AG04450 (cell line): ENCODE measurements at regions not wholly inside any gene's neighbourhood (a gene's known extent, or its start where the extent isn't known, plus 50 kb on each side); places are given as distances from the start of the nearest gene placed in this dataset.

ENCODE experiments used
- CTCF ChIA-PET: fragments of 300-600, 350-600 bp; formaldehyde crosslinking; extraction: SDS; loops from one replicate; lab custom pipeline; 2022; ENCODE audit warnings: antibody characterized with exemption, inconsistent platforms; lab: Charles Lee
- POLR2A ChIA-PET: fragments of 350-600 bp; formaldehyde crosslinking; extraction: SDS; loops from one replicate; lab custom pipeline; 2021; ENCODE audit warnings: antibody characterized with exemption, inconsistent platforms; lab: Yijun Ruan, JAX
- DNase-seq: peaks from one replicate; pipeline ENCODE4 v3.0.0-alpha.2; 2011; ENCODE audit warnings: low read depth, low spot score
- H3K27ac ChIP-seq: one replicate; pipeline ENCODE4 v1.5.1; 2012; ENCODE audit warnings: low read depth, low read length, control low read depth
- H3K27me3 ChIP-seq: one replicate; pipeline ENCODE4 v1.6.0; 2012; ENCODE audit warnings: low read length; ENCODE audit not compliant: control insufficient read depth, insufficient read depth
- H3K4me3 ChIP-seq: 2 replicates; pipeline ENCODE4 v1.5.1; 2011; ENCODE audit warnings: mild to moderate bottlenecking, low read depth, low read length, control low read depth
- H3K9me3 ChIP-seq: 2 replicates; pipeline ENCODE4 v1.5.1; 2012; ENCODE audit warnings: low read length; ENCODE audit not compliant: control insufficient read depth, insufficient read depth
- TF ChIP-seq, protein P1 (sequence below): IDR thresholded peaks from 2 replicates; pipeline ENCODE4 v1.5.1; 2011; ENCODE audit warnings: low read depth, low read length, control low read depth, inconsistent platforms

DNA sequence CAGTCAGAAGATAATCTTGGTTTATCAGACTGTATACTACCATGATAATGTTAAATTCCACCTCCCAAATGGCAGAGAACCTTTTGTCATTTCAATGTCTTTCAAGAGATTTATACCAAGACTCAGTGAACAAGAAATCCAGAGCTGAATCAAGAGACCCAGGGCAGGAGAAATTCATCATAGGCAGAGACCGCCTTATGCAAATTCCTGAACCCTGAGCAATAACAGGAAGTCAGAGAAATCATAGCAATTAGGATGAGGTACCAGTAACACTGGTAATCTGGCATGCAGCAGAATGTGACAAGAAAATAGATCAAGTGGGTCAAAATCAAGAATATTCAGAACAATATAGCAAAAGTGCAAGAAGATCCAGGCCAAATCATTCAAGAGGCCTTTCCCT, 412.4 kb upstream of the LRATD1 start:
- Histone ChIP-seq H3K27me3 (no peaks in the 10 kb centered on the region), H3K27ac (no peak overlapping the region), H3K4me3 (no peak overlapping the region), H3K9me3 (no peaks in the 10 kb centered on the region)
- ChIA-PET CTCF (no interaction called here), POLR2A (no interaction called here)
- DNase-seq: no peak
- TF ChIP-seq, protein P1, sequence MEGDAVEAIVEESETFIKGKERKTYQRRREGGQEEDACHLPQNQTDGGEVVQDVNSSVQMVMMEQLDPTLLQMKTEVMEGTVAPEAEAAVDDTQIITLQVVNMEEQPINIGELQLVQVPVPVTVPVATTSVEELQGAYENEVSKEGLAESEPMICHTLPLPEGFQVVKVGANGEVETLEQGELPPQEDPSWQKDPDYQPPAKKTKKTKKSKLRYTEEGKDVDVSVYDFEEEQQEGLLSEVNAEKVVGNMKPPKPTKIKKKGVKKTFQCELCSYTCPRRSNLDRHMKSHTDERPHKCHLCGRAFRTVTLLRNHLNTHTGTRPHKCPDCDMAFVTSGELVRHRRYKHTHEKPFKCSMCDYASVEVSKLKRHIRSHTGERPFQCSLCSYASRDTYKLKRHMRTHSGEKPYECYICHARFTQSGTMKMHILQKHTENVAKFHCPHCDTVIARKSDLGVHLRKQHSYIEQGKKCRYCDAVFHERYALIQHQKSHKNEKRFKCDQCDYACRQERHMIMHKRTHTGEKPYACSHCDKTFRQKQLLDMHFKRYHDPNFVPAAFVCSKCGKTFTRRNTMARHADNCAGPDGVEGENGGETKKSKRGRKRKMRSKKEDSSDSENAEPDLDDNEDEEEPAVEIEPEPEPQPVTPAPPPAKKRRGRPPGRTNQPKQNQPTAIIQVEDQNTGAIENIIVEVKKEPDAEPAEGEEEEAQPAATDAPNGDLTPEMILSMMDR: no peak

DNA sequence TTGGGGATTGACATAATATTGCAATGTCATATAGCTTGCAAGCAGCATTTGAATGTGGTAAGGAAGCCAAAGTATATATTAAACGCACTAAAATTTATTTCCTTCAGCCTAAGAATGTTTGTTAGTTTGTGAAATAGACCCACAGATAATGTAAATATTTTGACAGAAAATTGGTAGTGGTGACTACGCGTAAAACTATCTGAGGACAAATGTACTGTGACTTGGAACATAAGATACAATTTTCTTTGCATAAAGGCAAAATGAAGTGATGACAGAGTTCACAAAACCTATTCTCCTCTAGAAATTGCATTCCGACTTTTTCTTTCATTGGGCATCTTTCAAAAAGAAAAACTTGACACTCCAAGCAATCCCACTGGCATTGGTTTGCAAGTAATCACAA, 411.1 kb upstream of the LRATD1 start:
- CTCF ChIA-PET: no interaction called here
- POLR2A ChIA-PET: no interaction called here
- no peaks in the 10 kb centered on the region for H3K9me3 ChIP-seq
- no peaks in the 10 kb centered on the region for H3K27me3 ChIP-seq
- no peak overlapping the region for H3K4me3 ChIP-seq
- no peak overlapping the region for H3K27ac ChIP-seq
- TF ChIP-seq, protein P1: no peak
- DNase-seq: no peak

DNA sequence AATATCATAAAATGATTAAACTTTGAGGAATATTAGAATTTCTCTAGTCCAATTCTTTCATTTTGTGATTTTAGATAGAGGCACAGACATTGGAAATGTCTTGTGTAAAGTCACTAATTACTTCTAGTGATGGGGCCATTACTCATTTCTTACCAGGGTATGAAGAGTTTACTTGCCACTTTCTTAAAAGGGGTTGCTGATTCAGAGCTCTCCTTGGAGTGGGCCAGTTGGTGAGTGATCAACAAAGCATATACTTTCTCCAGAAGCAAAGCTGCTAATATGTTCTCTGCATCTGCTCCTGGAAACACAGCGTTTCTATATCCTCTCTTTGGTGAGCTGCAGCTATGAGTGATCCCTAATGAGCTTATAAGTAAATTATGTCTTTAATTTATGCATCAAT, 408.9 kb upstream of the LRATD1 start:
- CTCF ChIA-PET: no interaction called here

DNA sequence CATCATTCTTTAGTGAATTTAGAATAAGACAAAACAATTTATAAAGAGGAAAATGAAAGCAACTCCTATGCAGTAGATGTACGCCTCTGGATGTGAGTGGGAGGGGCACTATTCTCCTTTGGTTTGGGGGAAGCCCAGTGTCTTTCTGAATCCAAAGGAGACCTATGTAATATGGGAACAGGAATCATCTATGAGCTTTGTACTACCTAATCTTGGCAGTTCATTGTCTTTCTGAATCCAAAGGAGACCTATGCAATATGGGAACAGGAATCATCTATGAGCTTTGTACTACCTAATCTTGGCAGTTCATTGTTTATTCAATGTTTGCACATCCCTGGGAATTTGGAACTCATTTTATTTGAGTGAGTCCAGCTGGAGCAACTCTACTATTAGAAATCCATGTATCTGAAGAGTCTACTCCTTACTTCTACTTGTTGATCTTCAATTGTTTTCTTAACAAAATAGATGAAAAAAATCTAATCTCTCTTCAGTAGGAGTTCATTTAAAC, 401.1 kb upstream of the LRATD1 start:
- Histone ChIP-seq H3K27me3 (no peaks in the 10 kb centered on the region), H3K4me3 (no peak overlapping the region), H3K9me3 (no peaks in the 10 kb centered on the region), H3K27ac (no peak overlapping the region)
- POLR2A ChIA-PET: no interaction called here
- CTCF ChIA-PET: no interaction called here
- TF ChIP-seq, protein P1: no peak
- no peak for DNase-seq

More for the DNA sequence above, 408.9 kb upstream of the LRATD1 start:
- DNase-seq: no peak
- no peaks in the 10 kb centered on the region for H3K27me3 ChIP-seq
- no peak overlapping the region for H3K27ac ChIP-seq
- TF ChIP-seq, protein P1: no peak
- POLR2A ChIA-PET: no interaction called here
- H3K9me3 ChIP-seq: no peaks in the 10 kb centered on the region
- no peak overlapping the region for H3K4me3 ChIP-seq

DNA sequence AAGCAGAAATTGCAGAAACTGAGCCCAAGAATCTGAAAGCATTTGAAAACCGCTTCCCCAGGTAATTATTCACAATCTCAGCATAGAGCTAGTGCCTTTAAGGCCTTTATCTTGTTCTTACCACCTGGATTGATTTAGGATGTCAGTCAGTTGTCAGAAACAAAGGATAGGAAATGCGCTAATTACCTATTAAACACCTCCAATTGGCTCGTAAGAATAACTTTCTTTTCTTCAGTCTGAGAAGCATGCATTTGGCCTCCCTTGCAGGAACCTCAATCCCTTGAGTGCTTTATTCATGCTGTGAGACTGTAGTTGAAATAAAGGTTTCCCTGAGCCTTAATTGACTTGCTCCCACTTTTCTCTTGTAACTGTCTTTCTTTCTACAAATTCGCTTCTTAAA, 400.3 kb upstream of the LRATD1 start:
- ChIA-PET POLR2A (no interaction called here), CTCF (no interaction called here)
- no peaks in the 10 kb centered on the region for H3K9me3 ChIP-seq
- TF ChIP-seq, protein P1: no peak
- no peak overlapping the region for H3K4me3 ChIP-seq
- H3K27ac ChIP-seq: no peak overlapping the region
- no peak for DNase-seq
- no peaks in the 10 kb centered on the region for H3K27me3 ChIP-seq
